Breast epithelium (tissue), 4 donors: ENCODE measurements at regions not wholly inside any gene's neighbourhood (a gene's known extent, or its start where the extent isn't known, plus 50 kb on each side); places are given as distances from the start of the nearest gene placed in this dataset.

Source experiments
- DNase-seq, 2 donors: peaks; one replicate each; pipeline ENCODE4 v3.0.0-alpha.2; 2019; ENCODE audit warnings: low spot score in 2 of 2
- H3K27ac ChIP-seq, 2 donors: fragments of 200-600 bp; sonication (generic) in 1 of 2; one replicate each; pipeline ENCODE4 v1.5.1; 2016 to 2019; ENCODE audit warnings: mild to moderate bottlenecking in 1 of 2
- H3K27me3 ChIP-seq, 2 donors: fragments of 200-600 bp; sonication (generic) in 1 of 2; one replicate each; pipeline versions ENCODE4 v1.5.1 to v1.6.0; 2017 to 2019; ENCODE audit warnings: control low read depth in 1 of 2, mild to moderate bottlenecking in 1 of 2
- H3K36me3 ChIP-seq: fragments of 200-600 bp; one replicate; pipeline ENCODE4 v1.5.1; 2019
- H3K4me1 ChIP-seq, 2 donors: fragments of 200-600 bp; sonication (generic); one replicate each; pipeline ENCODE4 v1.5.1; 2016 to 2019; ENCODE audit warnings: control low read depth in 1 of 2
- H3K4me3 ChIP-seq, 3 donors: fragments of 200-600 bp; sonication (generic); 1 replicate in 2 of 3; 2 replicates in 1 of 3; pipeline ENCODE4 v1.5.1; 2016 to 2019; ENCODE audit warnings: mild to moderate bottlenecking in 3 of 3, moderate library complexity in 2 of 3
- H3K9me3 ChIP-seq, 2 donors: fragments of 200-600 bp; sonication (generic) in 1 of 2; one replicate each; pipeline ENCODE4 v1.5.1; 2016 to 2019; ENCODE audit warnings: control low read depth in 1 of 2
- CTCF ChIP-seq, 3 donors: fragments of 450-650 bp; IDR thresholded peaks; one replicate each; pipeline ENCODE4 v1.5.1; 2016 to 2017; ENCODE audit warnings: antibody characterized with exemption in 3 of 3, mild to moderate bottlenecking in 3 of 3, moderate library complexity in 3 of 3
- POLR2A ChIP-seq: fragments of 450-650 bp; IDR thresholded peaks from one replicate; pipeline ENCODE4 v1.6.1; 2016; ENCODE audit warnings: antibody characterized with exemption, mild to moderate bottlenecking, moderate library complexity
- POLR2AphosphoS5 ChIP-seq, 3 donors: sonication (generic); formaldehyde crosslinking; IDR thresholded peaks; one replicate each; pipeline ENCODE4 v1.6.1; 2017; ENCODE audit warnings: antibody characterized with exemption in 3 of 3
- intact Hi-C: fragments of 100-400 bp; cut with DNase I; formaldehyde crosslinking; loops from one replicate; pipeline ENCODE4 v1.15.1; 2023; ENCODE audit warnings: low total_unique reads

GRCh38 chr1:112251766-112252506 lies 144.1 kb upstream of the CTTNBP2NL start:
- intact Hi-C loops: no loop called here
- Histone ChIP-seq H3K36me3 (no peaks in the 10 kb centered on the region), H3K4me1 (no peaks in the 10 kb centered on the region), H3K4me3 (no peak overlapping the region), H3K9me3 (no peaks in the 10 kb centered on the region), H3K27ac (no peak overlapping the region), H3K27me3 (no peaks in the 10 kb centered on the region)
- TF ChIP-seq CTCF (IDR thresholded peaks at IDR 0.05) (no peak), POLR2A (no peak)
- DNase-seq: no peak

GRCh38 chr1:112253366-112253765 lies 142.6 kb upstream of the CTTNBP2NL start:
- no peaks in the 10 kb centered on the region for H3K9me3 ChIP-seq
- no peak for DNase-seq
- H3K27me3 ChIP-seq: no peaks in the 10 kb centered on the region
- H3K4me3 ChIP-seq: no peak overlapping the region
- H3K27ac ChIP-seq: no peak overlapping the region
- TF ChIP-seq POLR2A (no peak), CTCF (IDR thresholded peaks at IDR 0.05) (no peak), POLR2AphosphoS5 (IDR thresholded peaks at IDR 0.05) (no peak)
- no peaks in the 10 kb centered on the region for H3K4me1 ChIP-seq
- intact Hi-C loops: no loop called here
- H3K36me3 ChIP-seq: no peaks in the 10 kb centered on the region

- Histone ChIP-seq H3K9me3 (no peaks in the 10 kb centered on the region), H3K27ac (no peak overlapping the region), H3K4me1 (no peaks in the 10 kb centered on the region), H3K27me3 (no peaks in the 10 kb centered on the region), H3K4me3 (no peak overlapping the region), H3K36me3 (no peaks in the 10 kb centered on the region)
- DNase-seq: no peak
- TF ChIP-seq POLR2A: no peak
- TF ChIP-seq CTCF (IDR thresholded peaks at IDR 0.05): no peak
- no peak for TF ChIP-seq POLR2AphosphoS5 (IDR thresholded peaks at IDR 0.05)
- intact Hi-C loops: no loop called here
These were observed 140.9 kb upstream of the CTTNBP2NL start for GRCh38 chr1:112255080-112255479.

- intact Hi-C loops: no loop called here
- Histone ChIP-seq H3K36me3 (no peaks in the 10 kb centered on the region), H3K9me3 (no peaks in the 10 kb centered on the region), H3K27me3 (no peaks in the 10 kb centered on the region), H3K27ac (no peak overlapping the region), H3K4me3 (no peak overlapping the region), H3K4me1 (no peaks in the 10 kb centered on the region)
- TF ChIP-seq POLR2AphosphoS5 (IDR thresholded peaks at IDR 0.05): no peak
- no peak for TF ChIP-seq CTCF (IDR thresholded peaks at IDR 0.05)
- TF ChIP-seq POLR2A: no peak
- DNase-seq: no peak
These were observed 139.6 kb upstream of the CTTNBP2NL start for GRCh38 chr1:112256411-112256810.

- intact Hi-C loops: no loop called here
- TF ChIP-seq POLR2AphosphoS5 (IDR thresholded peaks at IDR 0.05): no peak
- no peak for TF ChIP-seq POLR2A
- no peak for TF ChIP-seq CTCF (IDR thresholded peaks at IDR 0.05)
- Histone ChIP-seq H3K4me1 (no peaks in the 10 kb centered on the region), H3K4me3 (no peak overlapping the region), H3K36me3 (no peaks in the 10 kb centered on the region), H3K27ac (no peak overlapping the region), H3K27me3 (no peaks in the 10 kb centered on the region), H3K9me3 (no peaks in the 10 kb centered on the region)
- no peak for DNase-seq
These were observed 138.8 kb upstream of the CTTNBP2NL start for GRCh38 chr1:112257043-112257835.
